HG02642 (cell line): ENCODE measurements at regions not wholly inside any gene's neighbourhood (a gene's known extent, or its start where the extent isn't known, plus 50 kb on each side); places are given as distances from the start of the nearest gene placed in this dataset.

Experiments
- ATAC-seq: cut with Tn5 transposase; IDR thresholded peaks from one replicate; pipeline ENCODE4 v1.9.1; 2021; ENCODE audit warnings: mild to moderate bottlenecking; ENCODE audit not compliant: unreplicated experiment, poor library complexity

DNA sequence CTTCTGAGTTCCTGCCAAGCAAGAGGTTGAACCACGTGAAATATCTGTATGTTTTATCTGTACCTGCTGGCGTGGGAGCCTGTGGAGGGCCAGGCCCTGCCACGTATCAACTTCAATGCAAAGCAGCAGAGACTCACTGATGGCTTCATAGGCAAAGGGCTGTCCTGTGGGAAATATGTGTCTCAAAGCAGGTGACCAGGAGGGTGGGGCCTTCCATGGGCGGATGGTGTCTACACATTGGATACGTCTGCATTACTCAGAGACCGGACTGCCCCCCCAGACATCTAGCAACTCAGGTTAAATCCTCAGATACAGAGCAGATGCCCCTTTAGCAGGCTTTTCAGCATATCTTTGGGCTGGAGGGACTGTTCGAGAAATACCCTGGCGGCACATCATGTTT is 210.8 kb upstream of the C1orf174 start:
- no peak for ATAC-seq

GRCh38 chr1:4113897-4114296 is 213.8 kb upstream of the C1orf174 start:
- no peak for ATAC-seq

DNA sequence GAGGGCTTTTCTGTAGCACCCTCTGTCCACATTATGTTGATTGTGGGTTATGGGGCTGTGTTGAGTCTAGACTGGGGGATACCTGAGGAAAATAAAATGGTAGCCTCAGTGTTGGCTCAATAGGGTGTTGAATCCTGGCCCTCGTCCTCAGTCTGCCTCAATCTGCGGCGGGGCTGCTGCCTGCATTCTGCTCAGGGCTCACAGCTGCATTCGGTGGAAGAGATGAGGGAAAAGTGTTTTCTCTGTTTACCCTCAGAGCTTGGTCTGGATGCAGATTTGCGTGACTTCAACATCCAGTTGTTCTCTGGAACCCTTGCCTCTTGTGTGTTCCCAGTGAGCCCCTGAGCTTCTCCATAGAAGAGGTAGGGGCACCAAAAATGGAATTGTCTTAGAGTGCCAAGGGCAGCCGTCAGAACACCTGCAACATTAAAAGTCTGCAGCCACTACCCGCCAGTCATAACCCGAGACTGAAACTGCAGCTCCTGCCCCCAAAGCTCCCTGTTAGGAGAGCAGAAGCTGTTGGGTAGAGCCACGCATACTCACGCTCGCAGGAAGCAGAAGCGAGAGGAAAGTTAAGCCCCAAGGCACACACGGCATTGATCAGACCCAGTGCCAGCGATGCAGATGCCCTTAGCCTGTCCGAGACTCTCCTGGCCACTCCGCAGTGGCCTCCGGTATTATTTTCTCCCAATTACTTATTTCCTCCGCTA is 215.3 kb upstream of the C1orf174 start:
- no peak for ATAC-seq

DNA sequence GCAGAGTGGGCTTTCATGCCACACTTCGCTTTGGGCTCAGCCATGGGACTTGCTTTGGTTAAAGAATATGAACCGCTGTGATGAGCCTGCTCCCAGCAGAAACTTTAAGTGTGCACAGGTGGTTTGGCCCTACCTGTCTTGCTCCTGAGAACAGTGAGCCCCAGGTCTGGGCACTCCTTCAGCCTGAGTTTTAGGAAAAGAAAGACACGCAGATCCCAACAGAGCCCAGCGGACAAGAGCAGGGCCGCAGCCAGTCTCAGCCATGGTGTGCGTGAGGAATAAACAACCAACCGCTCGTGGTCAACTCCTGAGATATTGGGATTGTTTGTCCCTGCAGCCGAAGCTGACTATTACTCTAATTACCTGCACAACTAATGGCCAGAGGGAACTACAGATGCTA is 217.1 kb upstream of the C1orf174 start:
- no peak for ATAC-seq

- no peak for ATAC-seq
These were observed 218.9 kb upstream of the C1orf174 start for GRCh38 chr1:4118746-4119515.

GRCh38 chr1:4119516-4120220 is 219.6 kb upstream of the C1orf174 start:
- no peak for ATAC-seq

DNA sequence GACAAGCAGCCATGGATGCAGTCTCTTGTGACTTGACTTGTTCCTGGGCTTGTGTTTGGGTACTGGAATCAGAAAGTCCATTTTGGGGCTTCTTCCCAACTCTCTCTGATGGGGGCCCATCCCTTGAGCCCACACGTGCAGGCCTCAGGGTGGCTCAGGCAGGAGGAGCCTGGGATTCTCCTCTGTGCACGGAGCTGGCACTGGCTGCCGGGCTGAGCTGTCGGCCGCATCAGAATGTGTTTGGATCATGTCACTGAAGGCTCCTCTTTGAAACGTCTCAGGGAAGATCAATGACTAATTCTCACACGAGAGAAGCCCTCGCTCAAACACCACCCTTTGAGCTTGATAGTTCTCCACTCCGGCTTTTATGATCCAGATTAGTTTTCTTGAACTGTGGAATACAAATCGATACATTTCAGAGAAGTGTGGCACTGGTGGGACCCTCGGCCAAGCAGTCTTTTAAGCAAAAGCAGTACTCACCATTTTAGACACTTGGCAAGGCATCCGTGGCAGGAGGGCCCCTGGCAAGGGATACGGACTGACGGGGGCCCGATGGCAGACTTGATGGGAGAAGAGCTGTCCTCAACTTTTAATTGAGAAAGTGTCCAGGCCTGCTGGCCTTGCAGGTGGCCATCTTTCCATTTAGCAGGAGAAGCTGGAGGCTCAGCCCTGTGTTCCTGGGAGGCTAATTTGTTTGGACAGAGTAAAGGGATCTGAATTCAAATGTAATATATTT is 220.7 kb upstream of the C1orf174 start:
- ATAC-seq, result no peak

- no peak for ATAC-seq
These were observed 221.2 kb upstream of the C1orf174 start for GRCh38 chr1:4121293-4121684.

DNA sequence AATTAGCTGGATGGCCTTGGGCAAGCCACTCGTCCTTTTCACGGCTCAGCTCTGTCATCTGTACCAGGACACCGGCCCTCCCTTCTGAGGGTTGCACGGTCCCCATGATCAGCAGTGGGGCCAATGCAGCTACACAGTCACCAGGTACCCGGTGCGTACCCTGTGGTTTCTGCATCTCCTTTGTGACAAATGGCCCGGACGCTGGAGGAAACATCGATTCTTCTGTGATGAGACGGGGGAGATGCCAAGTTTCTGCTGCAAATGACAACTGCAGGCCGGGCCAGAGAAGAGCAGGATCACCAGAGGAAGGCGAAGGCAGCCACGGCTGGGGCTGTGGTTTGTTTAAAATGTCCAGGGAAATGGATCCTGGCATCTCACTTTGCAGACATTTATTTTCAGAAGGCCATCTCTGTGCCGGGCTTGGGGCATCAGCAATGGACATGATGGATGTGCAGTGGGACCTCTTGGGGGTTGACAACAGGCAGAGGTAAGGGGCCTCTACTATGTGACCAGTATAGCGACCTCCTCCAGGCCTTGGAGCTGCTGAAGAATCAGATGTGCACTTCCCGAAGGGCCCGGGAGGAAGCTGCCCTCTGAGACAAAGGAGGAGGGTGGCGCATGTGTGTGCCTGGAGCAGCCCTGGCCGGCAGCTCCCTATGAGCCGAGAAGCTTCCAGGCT is 221.9 kb upstream of the C1orf174 start:
- no peak for ATAC-seq

- no peak for ATAC-seq
These were observed 222.6 kb upstream of the C1orf174 start for GRCh38 chr1:4122513-4123160.

DNA sequence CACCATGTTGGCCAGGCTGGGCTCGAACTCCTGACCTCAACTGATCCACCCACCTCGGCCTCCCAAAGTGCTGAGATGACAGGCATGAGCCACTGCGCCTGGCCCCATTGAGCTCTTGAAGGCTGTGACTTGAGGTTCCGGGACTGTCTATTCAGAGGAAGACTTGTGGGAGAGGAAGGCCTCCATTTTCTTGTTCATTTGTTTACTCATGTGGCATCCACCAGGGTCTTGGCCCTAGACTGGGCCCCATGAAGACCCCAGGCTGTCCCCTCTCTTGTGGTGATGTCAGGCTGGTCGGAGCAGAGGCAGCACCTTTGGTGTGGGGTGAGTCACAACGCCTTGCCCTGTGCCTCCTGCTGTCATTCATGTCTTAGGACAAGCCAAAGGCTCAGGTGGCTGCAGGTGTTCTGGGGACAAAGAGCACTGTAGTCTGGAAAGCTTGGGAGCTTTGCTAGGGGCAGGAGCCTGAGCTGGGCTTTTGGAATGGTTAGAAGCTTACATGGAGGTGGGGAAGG is 224.6 kb upstream of the C1orf174 start:
- ATAC-seq, result no peak

GRCh38 chr1:4126251-4126650 is 226.2 kb upstream of the C1orf174 start:
- no peak for ATAC-seq

DNA sequence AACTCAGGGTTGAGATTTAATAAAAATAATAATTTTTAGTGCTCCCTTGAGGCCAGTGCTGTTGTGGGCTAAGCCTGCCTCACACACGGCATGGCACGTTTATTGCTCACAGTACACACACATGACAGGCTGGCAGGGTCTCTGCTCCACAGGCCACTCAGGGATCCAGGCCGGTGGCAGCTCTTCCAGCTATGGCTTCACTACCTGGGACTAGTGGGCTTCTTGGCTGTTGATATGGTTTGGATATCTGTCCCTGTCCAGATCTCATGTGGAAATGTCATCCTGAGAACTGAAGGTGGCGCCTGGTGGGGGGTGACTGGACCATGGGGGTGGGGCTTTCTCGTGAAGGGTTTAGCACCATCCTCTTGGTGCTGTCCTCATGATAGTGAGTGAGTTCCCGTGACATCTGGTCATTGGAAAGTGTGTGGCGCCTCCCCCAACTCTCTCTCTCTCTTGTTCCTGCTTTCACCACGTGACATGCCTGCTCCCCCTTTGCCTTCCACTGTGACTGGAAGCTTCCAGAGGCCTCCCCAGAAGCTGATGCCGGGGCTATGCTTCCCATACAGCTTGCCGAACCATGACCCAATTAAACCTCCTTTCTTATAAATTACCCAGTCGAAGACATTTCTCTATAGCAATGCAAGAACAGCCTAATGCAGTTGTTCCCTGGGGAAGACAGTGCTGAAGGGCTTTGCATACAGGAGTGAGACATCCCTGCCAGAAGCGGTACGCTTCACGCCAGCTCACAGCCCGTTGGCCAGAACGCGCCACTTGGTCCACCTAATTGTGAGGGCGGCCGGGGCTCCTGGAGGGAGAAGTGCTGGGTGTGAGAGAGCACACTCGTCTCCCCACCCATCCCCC is 226.9 kb upstream of the C1orf174 start:
- no peak for ATAC-seq

DNA sequence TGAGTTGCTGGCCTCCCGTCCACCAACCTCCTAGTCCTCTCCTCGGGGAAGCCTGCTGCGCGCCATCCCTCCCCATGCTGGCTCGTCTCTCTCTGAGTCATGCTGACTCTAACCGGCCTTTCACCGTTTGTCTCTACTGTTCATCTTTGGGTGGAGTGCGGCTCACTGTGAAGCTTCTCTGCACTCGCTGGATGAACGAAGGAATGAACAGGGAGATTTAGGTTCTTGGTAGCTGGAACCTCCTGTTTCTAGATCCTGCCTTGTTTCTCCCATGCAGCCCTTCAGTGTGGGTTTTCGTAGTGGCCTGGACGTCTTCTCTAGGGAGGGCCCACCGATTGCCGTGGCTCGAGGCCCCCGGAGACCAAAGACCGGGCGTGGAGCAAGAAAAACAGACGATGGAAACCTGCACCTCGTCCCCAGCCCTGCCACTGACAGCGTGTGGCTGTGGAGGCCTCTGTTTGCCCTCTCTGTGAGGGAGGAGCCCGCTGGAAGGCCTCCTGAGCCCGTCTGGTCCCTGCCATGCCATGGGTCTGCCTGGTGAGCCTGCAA is 227.6 kb upstream of the C1orf174 start:
- ATAC-seq, result no peak

- no peak for ATAC-seq
These were observed 228.5 kb upstream of the C1orf174 start for GRCh38 chr1:4128616-4129015.

GRCh38 chr1:4129693-4130092 is 229.6 kb upstream of the C1orf174 start:
- no peak for ATAC-seq

DNA sequence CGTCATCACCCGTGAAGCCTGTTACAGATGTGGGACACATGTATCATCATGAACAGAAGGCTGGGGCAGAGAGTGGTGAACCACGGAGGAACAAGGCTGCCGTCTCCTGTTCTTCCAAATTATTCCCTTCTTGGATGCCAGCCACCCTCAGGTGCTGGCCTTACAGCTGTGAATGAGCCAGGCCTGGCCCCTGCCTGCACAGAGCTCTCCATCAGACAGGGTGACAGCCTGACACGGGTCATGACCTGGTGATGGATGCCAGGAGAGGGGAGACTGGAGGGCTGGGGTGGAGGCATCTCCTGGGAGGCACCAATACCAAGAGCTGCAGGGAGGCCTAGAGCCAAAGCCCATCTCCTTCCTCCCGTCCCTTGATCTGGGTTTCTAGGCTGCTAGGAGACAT is 230.0 kb upstream of the C1orf174 start:
- no peak for ATAC-seq

DNA sequence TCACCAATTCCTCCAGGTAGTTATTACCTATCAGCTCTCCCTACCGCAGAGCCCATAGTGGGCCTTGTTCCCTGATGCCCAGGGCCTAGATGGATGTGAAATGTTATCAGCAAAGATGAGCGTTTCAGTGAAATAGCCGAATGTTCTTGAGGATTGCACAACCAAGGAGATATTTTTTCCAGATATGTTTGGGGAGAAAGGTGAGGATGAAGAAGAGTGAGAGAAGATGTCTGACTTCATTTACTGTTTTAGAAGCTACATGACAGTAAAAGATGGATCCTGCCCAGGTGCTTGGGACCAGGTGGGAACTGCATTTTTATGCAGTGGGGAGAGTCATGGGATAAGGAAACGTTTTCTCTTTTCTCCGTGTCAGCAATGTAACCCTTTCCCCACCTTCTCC is 231.7 kb upstream of the C1orf174 start:
- ATAC-seq, result no peak
